Neural cell (in vitro differentiated cells): ENCODE measurements at regions not wholly inside any gene's neighbourhood (a gene's known extent, or its start where the extent isn't known, plus 50 kb on each side); places are given as distances from the start of the nearest gene placed in this dataset.

Source experiments
- H2AFZ ChIP-seq: fragments of 200-600, 300-800 bp; sonication (generic), shearing (Covaris generic); 2 replicates; pipeline ENCODE4 v1.6.0; 2014; ENCODE audit warnings: low read depth, mild to moderate bottlenecking, antibody characterized with exemption, low read length, moderate library complexity
- H3F3A ChIP-seq: fragments of 200-600 bp; shearing (Covaris generic); 2 replicates; pipeline ENCODE4 v1.6.1; 2016; ENCODE audit warnings: mild to moderate bottlenecking, moderate library complexity, mixed read lengths, antibody characterized with exemption, low read length; ENCODE audit not compliant: insufficient read depth, poor library complexity, severe bottlenecking
- H3K27ac ChIP-seq: fragments of 200-600, 300-800 bp; sonication (generic), shearing (Covaris generic); 2 replicates; pipeline ENCODE4 v1.5.1; 2014; ENCODE audit warnings: mild to moderate bottlenecking, low read length, moderate library complexity
- H3K27me3 ChIP-seq: fragments of 300-800, 200-600 bp; sonication (generic), shearing (Covaris generic); 2 replicates; pipeline ENCODE4 v1.6.0; 2014; ENCODE audit warnings: mild to moderate bottlenecking, low read depth, low read length, moderate library complexity; ENCODE audit not compliant: insufficient read depth
- H3K36me3 ChIP-seq: fragments of 300-800, 200-600 bp; sonication (generic), shearing (Covaris generic); 2 replicates; pipeline ENCODE4 v1.5.1; 2014; ENCODE audit warnings: mild to moderate bottlenecking, antibody characterized with exemption, low read length, moderate library complexity; ENCODE audit not compliant: insufficient read depth
- H3K4me2 ChIP-seq: fragments of 300-800, 200-600 bp; sonication (generic), shearing (Covaris generic); 2 replicates; pipeline ENCODE4 v1.6.0; 2014; ENCODE audit warnings: mild to moderate bottlenecking, low read length
- H3K4me3 ChIP-seq: fragments of 300-800, 200-600 bp; sonication (generic), shearing (Covaris generic); 2 replicates; pipeline ENCODE4 v1.5.1; 2014; ENCODE audit warnings: mild to moderate bottlenecking, low read length, moderate library complexity
- H3K79me2 ChIP-seq: fragments of 200-600 bp; shearing (Covaris generic); replicated peaks from 2 replicates; pipeline ENCODE4 v1.6.0; 2014; ENCODE audit warnings: mild to moderate bottlenecking, low read length, moderate library complexity; ENCODE audit not compliant: insufficient read depth
- H3K9ac ChIP-seq: fragments of 300-800, 200-600 bp; sonication (generic), shearing (Covaris generic); 2 replicates; pipeline ENCODE4 v1.6.1; 2016; ENCODE audit warnings: mild to moderate bottlenecking, low read length, mixed read lengths
- H3K9me2 ChIP-seq: fragments of 200-600 bp; shearing (Covaris generic); 2 replicates; pipeline ENCODE4 v1.6.1; 2016; ENCODE audit warnings: mild to moderate bottlenecking, low read length, mixed read lengths; ENCODE audit not compliant: insufficient read depth
- H3K9me3 ChIP-seq: fragments of 200-600, 300-800 bp; sonication (generic), shearing (Covaris generic); 2 replicates; pipeline ENCODE4 v1.6.1; 2016; ENCODE audit warnings: mild to moderate bottlenecking, mixed run types, low read length, moderate library complexity, mixed read lengths
- H4K20me1 ChIP-seq: fragments of 200-600 bp; shearing (Covaris generic); 2 replicates; pipeline ENCODE4 v1.6.1; 2016; ENCODE audit warnings: mild to moderate bottlenecking, mixed run types; ENCODE audit not compliant: insufficient read depth
- EP300 ChIP-seq: fragments of 450-650 bp; conservative IDR thresholded peaks from 2 replicates; pipeline ENCODE4 v1.6.1; 2014; ENCODE audit warnings: antibody characterized with exemption, mild to moderate bottlenecking, moderate library complexity; ENCODE audit not compliant: poor library complexity, severe bottlenecking
- EZH2 ChIP-seq: fragments of 200-600, 300-800 bp; shearing (Covaris generic), sonication (generic); IDR thresholded peaks from 2 replicates; pipeline ENCODE4 v1.6.1; 2014; ENCODE audit warnings: antibody characterized with exemption, low read length, borderline replicate concordance, mild to moderate bottlenecking; ENCODE audit not compliant: insufficient read depth, poor library complexity, severe bottlenecking
- MXI1 ChIP-seq: fragments of 450-650 bp; conservative IDR thresholded peaks from 2 replicates; pipeline ENCODE4 v1.6.1; 2014; ENCODE audit warnings: antibody characterized with exemption, mild to moderate bottlenecking; ENCODE audit not compliant: poor library complexity, severe bottlenecking
- POLR2AphosphoS5 ChIP-seq: IDR thresholded peaks from 2 replicates; pipeline ENCODE4 v1.6.1; 2012
- RAD21 ChIP-seq: fragments of 450-650 bp; conservative IDR thresholded peaks from 2 replicates; pipeline ENCODE4 v1.6.1; 2014; ENCODE audit warnings: antibody characterized with exemption, mild to moderate bottlenecking, moderate library complexity
- SMC3 ChIP-seq: fragments of 450-650 bp; conservative IDR thresholded peaks from 2 replicates; pipeline ENCODE4 v1.6.1; 2014; ENCODE audit warnings: antibody characterized with exemption, mild to moderate bottlenecking, moderate library complexity; ENCODE audit not compliant: poor library complexity
- TAF1 ChIP-seq: IDR thresholded peaks from 2 replicates; pipeline ENCODE4 v1.6.1; 2012; ENCODE audit warnings: low read depth
- TF ChIP-seq, protein P1 (sequence below): IDR thresholded peaks from 2 replicates; pipeline ENCODE4 v1.6.1; 2012; ENCODE audit warnings: borderline replicate concordance
- TF ChIP-seq, protein P2 (sequence below): fragments of 450-650 bp; IDR thresholded peaks from 2 replicates; pipeline ENCODE4 v1.5.1; 2014; ENCODE audit warnings: antibody characterized with exemption, mild to moderate bottlenecking, moderate library complexity; ENCODE audit not compliant: poor library complexity, severe bottlenecking

DNA sequence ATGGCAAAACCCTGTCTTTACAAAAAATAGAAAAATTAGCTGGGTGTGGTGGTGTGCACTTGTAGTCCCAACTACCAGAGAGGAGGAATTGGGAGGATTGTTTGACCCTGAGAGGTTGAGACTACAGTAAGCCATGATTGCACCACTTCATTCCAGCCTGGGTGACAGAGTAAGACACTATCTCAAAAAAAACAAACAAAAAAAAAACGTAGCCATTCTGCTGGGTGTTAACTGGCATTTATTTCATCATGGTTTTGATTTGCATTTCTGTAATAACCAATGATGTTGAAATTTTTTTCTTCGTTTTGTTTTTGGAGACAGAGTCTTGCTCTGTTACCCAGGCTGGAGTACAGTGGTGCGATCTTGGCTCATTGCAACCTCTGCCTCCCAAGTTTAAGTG, 63.3 kb downstream of the RPLP1 start:
- H3K9ac ChIP-seq, result no peak overlapping the region
- no peak overlapping the region for H3K4me2 ChIP-seq
- TF ChIP-seq, protein P1, sequence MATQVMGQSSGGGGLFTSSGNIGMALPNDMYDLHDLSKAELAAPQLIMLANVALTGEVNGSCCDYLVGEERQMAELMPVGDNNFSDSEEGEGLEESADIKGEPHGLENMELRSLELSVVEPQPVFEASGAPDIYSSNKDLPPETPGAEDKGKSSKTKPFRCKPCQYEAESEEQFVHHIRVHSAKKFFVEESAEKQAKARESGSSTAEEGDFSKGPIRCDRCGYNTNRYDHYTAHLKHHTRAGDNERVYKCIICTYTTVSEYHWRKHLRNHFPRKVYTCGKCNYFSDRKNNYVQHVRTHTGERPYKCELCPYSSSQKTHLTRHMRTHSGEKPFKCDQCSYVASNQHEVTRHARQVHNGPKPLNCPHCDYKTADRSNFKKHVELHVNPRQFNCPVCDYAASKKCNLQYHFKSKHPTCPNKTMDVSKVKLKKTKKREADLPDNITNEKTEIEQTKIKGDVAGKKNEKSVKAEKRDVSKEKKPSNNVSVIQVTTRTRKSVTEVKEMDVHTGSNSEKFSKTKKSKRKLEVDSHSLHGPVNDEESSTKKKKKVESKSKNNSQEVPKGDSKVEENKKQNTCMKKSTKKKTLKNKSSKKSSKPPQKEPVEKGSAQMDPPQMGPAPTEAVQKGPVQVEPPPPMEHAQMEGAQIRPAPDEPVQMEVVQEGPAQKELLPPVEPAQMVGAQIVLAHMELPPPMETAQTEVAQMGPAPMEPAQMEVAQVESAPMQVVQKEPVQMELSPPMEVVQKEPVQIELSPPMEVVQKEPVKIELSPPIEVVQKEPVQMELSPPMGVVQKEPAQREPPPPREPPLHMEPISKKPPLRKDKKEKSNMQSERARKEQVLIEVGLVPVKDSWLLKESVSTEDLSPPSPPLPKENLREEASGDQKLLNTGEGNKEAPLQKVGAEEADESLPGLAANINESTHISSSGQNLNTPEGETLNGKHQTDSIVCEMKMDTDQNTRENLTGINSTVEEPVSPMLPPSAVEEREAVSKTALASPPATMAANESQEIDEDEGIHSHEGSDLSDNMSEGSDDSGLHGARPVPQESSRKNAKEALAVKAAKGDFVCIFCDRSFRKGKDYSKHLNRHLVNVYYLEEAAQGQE, result no peak
- TF ChIP-seq EZH2, result no peak
- TF ChIP-seq EP300, result no peak
- no peak for TF ChIP-seq TAF1
- TF ChIP-seq SMC3, result no peak
- TF ChIP-seq MXI1, result no peak
- no peak for TF ChIP-seq RAD21
- TF ChIP-seq POLR2AphosphoS5, result no peak
- TF ChIP-seq, protein P2, sequence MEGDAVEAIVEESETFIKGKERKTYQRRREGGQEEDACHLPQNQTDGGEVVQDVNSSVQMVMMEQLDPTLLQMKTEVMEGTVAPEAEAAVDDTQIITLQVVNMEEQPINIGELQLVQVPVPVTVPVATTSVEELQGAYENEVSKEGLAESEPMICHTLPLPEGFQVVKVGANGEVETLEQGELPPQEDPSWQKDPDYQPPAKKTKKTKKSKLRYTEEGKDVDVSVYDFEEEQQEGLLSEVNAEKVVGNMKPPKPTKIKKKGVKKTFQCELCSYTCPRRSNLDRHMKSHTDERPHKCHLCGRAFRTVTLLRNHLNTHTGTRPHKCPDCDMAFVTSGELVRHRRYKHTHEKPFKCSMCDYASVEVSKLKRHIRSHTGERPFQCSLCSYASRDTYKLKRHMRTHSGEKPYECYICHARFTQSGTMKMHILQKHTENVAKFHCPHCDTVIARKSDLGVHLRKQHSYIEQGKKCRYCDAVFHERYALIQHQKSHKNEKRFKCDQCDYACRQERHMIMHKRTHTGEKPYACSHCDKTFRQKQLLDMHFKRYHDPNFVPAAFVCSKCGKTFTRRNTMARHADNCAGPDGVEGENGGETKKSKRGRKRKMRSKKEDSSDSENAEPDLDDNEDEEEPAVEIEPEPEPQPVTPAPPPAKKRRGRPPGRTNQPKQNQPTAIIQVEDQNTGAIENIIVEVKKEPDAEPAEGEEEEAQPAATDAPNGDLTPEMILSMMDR, result no peak
- no peaks in the 10 kb centered on the region for H3K36me3 ChIP-seq
- no peak overlapping the region for H2AFZ ChIP-seq
- H3K9me2 ChIP-seq, result no peaks in the 10 kb centered on the region
- H3K79me2 ChIP-seq, result no peaks in the 10 kb centered on the region
- H3K27ac ChIP-seq, result no peak overlapping the region
- H3K4me3 ChIP-seq, result no peak overlapping the region
- H3K9me3 ChIP-seq, result no peaks in the 10 kb centered on the region
- H3F3A ChIP-seq, result no peaks in the 10 kb centered on the region
- no peaks in the 10 kb centered on the region for H4K20me1 ChIP-seq
- H3K27me3 ChIP-seq, result no peaks in the 10 kb centered on the region

DNA sequence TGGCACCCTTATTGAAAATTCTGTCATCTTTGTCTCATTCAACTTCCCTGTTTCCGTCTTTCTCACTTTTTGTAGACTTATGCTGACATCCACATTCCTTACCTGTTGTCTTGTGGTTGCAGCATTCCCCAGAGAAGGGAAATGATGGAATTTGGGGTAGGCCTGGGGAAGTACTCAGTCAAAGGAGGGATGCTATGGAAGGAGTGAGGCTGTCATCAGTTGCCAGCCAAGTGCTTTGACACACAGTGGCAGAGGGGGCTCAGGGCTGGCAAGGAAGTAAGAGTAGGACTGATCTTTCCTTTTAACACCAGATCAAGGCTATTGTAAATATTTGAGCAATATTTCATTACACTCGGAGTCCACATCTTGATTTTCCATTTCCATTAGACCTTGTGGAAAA, 64.4 kb downstream of the RPLP1 start:
- Histone ChIP-seq H3K79me2 (no peaks in the 10 kb centered on the region), H3K36me3 (no peaks in the 10 kb centered on the region), H3K9ac (no peak overlapping the region), H3F3A (no peaks in the 10 kb centered on the region), H3K9me3 (no peaks in the 10 kb centered on the region), H3K4me2 (no peak overlapping the region), H3K27me3 (no peaks in the 10 kb centered on the region), H3K4me3 (no peak overlapping the region), H3K27ac (no peak overlapping the region), H2AFZ (no peak overlapping the region), H3K9me2 (no peaks in the 10 kb centered on the region), H4K20me1 (no peaks in the 10 kb centered on the region)
- TF ChIP-seq POLR2AphosphoS5 (no peak), RAD21 (no peak), TAF1 (no peak), SMC3 (no peak)
- TF ChIP-seq, protein P2, result no peak
